Stimulated activated naive B cell treated with anti-CD40 and anti-IgM and Interleukin-4, amounts not matched to agents 10 μg/mL and 1 μg/mL and 100 μg/mL, for 72 hours (primary cell): ENCODE measurements at regions not wholly inside any gene's neighbourhood (a gene's known extent, or its start where the extent isn't known, plus 50 kb on each side); places are given as distances from the start of the nearest gene placed in this dataset.
"Not testable (repeated sequence)": the region's sequence is repeated elsewhere in the genome, so short reads cannot be mapped to it uniquely, and the experiment has no call there.

Experiments used
- ATAC-seq, 2 donors: fragments of 150-1000 bp; cut with Tn5 transposase; replicated peaks; 2 replicates each; pipeline ENCODE4 v1.10.0; 2021; ENCODE audit warnings: moderate library complexity in 1 of 2
- DNase-seq: peaks from one replicate; pipeline ENCODE4 v3.0.0; 2021
- H3K27ac Mint-ChIP-seq: one replicate; pipeline ENCODE4 v1.8.0; 2022; ENCODE audit warnings: mild to moderate bottlenecking, mixed read lengths
- H3K27me3 Mint-ChIP-seq, 2 donors: one replicate each; pipeline ENCODE4 v1.8.0; 2022; ENCODE audit warnings: mixed read lengths in 2 of 2
- H3K36me3 Mint-ChIP-seq, 2 donors: one replicate each; pipeline ENCODE4 v1.8.0; 2022; ENCODE audit warnings: mixed read lengths in 2 of 2, mild to moderate bottlenecking in 1 of 2
- H3K4me1 Mint-ChIP-seq, 2 donors: one replicate each; pipeline ENCODE4 v1.8.0; 2022; ENCODE audit warnings: mixed read lengths in 2 of 2, mild to moderate bottlenecking in 1 of 2
- H3K4me3 Mint-ChIP-seq, 2 donors: one replicate each; pipeline ENCODE4 v1.8.0; 2022; ENCODE audit warnings: mild to moderate bottlenecking in 2 of 2, mixed read lengths in 2 of 2, moderate library complexity in 1 of 2
- H3K9me3 Mint-ChIP-seq, 2 donors: one replicate each; pipeline ENCODE4 v1.8.0; 2022; ENCODE audit warnings: mixed read lengths in 2 of 2, mild to moderate bottlenecking in 1 of 2

GRCh38 chr5:33079548-33079947 lies 361.2 kb upstream of the TARS1 start:
- ATAC-seq (no peak), DNase-seq (no peak)
- Mint-ChIP-seq H3K27me3 (no peaks in the 10 kb centered on the region), H3K27ac (no peak overlapping the region), H3K4me3 (no peak overlapping the region), H3K4me1 (no peaks in the 10 kb centered on the region), H3K9me3 (peaks cover 3 to 4% of the 10 kb centered on the region in 2 donors), H3K36me3 (no peaks in the 10 kb centered on the region)

DNA sequence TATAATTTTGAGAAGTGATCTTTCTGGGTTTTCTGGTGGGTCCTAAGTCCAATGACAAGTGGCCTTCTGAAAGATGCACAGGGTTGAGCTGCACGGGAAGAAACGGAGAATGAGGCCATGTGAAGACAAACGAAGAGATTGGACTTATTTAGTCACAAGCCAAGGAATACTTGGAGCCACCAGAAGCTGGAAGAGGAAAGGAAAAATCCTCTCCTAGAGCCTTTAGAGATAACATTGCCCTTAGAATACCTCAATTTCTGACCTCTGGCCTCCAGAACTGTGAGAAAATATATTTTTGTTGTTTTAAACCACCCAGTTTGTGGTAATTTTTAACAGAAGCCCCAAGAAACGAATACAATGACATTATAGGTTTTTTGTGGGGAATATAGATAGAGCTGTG lies 360.5 kb upstream of the TARS1 start:
- Mint-ChIP-seq H3K27ac (no peak overlapping the region), H3K9me3 (peaks cover 3 to 4% of the 10 kb centered on the region in 2 donors), H3K4me3 (no peak overlapping the region), H3K36me3 (no peaks in the 10 kb centered on the region), H3K27me3 (no peaks in the 10 kb centered on the region), H3K4me1 (no peaks in the 10 kb centered on the region)
- no peak for ATAC-seq
- no peak for DNase-seq

- no peaks in the 10 kb centered on the region for H3K4me1 Mint-ChIP-seq
- no peak overlapping the region for H3K27ac Mint-ChIP-seq
- no peak overlapping the region for H3K4me3 Mint-ChIP-seq
- no peaks in the 10 kb centered on the region for H3K27me3 Mint-ChIP-seq
- ATAC-seq (no peak), DNase-seq (no peak)
- H3K9me3 Mint-ChIP-seq: peaks cover 3 to 5% of the 10 kb centered on the region in 2 donors
- H3K36me3 Mint-ChIP-seq: no peaks in the 10 kb centered on the region
Observed at GRCh38 chr5:33088176-33088575, 352.6 kb upstream of the TARS1 start.

DNA sequence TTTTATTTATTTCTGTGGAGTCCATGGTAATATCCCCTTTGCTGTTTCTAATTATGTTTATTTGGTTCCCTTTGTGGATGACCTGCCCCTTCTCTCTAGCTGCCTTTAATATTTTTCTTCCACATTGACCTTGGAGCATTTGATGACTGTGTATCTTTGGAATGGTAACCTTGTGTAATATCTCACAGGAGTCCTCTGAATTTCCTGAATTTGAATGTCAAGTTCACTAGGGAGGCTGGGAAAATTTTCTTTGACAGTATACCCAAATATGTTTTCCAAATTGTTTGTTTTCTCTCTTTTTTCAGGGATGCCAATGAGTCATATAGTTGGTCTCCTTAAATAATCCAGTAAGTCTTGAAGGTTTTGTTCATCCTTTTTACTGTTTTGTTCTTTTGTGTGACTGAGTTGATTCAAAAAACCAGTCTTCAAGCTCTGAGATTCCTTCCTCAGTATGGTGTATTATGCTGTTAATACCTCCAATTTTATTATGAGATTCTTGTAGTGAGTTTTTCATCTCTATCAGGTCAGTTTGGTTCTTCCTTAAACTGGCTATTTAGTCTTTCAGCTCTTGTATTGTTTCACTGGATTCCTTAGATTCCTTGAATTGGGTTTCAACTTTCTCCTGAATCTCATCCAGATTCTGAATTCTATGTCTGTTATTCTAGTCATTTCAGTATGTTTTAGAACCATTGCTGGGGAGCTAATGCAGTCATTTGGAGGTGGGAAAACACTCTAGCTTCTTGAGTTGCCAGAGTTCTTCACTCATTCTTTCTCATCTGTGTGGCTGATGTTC lies 349.0 kb upstream of the TARS1 start:
- Mint-ChIP-seq H3K9me3 (peaks cover 0 to 1% of the 10 kb centered on the region in 2 donors), H3K4me3 (no peak overlapping the region), H3K27ac (no peak overlapping the region), H3K36me3 (no peaks in the 10 kb centered on the region), H3K4me1 (no peaks in the 10 kb centered on the region), H3K27me3 (no peaks in the 10 kb centered on the region)
- no peak for DNase-seq
- ATAC-seq: no peak

GRCh38 chr5:33092719-33093118 lies 348.0 kb upstream of the TARS1 start:
- Mint-ChIP-seq H3K9me3 (peaks cover 0 to 1% of the 10 kb centered on the region in 2 donors), H3K4me1 (no peaks in the 10 kb centered on the region), H3K27me3 (no peaks in the 10 kb centered on the region), H3K4me3 (no peak overlapping the region), H3K36me3 (no peaks in the 10 kb centered on the region), H3K27ac (no peak overlapping the region)
- DNase-seq: no peak
- no peak for ATAC-seq

DNA sequence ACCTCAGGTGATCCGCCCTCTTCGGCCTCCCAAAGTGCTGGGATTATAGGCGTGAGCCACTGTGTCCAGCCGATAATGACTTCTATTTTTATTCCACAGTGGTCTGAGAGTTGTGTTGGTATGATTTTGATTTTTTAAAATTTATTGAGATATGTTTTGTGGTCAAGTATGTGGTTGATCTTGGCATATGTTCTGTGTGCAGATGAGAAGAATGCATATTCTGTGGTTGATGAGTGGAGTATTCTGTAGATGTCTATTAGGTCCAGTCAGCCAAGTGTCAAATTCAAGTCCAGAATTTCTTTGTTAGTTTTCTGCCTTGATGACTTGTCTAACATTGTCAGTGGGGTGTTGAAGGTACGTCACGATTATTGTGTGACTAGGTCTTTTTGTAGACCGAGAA lies 338.2 kb upstream of the TARS1 start:
- DNase-seq (no peak), ATAC-seq (no peak)
- Mint-ChIP-seq H3K36me3 (no peaks in the 10 kb centered on the region), H3K27me3 (no peaks in the 10 kb centered on the region), H3K4me3 (no peak overlapping the region), H3K9me3 (peaks cover 10 to 20% of the 10 kb centered on the region in 2 donors), H3K27ac (no peak overlapping the region), H3K4me1 (no peaks in the 10 kb centered on the region)

DNA sequence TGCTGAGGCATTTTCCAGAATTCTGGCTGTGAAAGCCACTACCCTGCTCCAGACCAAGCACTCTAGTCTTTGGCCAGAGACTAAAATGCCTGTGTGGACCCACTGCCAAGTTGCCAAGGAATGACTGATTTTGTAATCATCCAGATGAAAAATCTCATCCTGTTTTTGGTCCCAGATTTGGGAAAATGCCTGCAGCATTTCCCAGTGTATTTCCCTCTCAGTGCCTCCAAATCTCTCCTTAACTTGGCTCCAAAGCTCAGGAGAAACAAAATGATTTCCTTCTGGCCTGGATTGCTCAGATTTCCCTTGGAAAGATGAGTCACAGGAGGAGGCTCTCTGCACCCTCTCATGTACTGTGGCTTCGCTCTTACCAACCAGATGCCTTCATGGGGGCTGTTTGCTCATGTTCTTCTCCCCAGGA lies 335.2 kb upstream of the TARS1 start:
- Mint-ChIP-seq H3K4me3 (no peak overlapping the region), H3K27me3 (no peaks in the 10 kb centered on the region), H3K9me3 (peaks cover 20 to 29% of the 10 kb centered on the region in 2 donors), H3K36me3 (no peaks in the 10 kb centered on the region), H3K4me1 (no peaks in the 10 kb centered on the region), H3K27ac (no peak overlapping the region)
- no peak for DNase-seq
- ATAC-seq: no peak

- DNase-seq, H3K36me3 Mint-ChIP-seq, H3K27ac Mint-ChIP-seq, H3K4me1 Mint-ChIP-seq, ATAC-seq, H3K27me3 Mint-ChIP-seq, H3K4me3 Mint-ChIP-seq: not testable (repeated sequence)
- peaks cover 13 to 17% of the 10 kb centered on the region in 2 donors for H3K9me3 Mint-ChIP-seq
Observed at GRCh38 chr5:33110496-33110895, 330.3 kb upstream of the TARS1 start.

DNA sequence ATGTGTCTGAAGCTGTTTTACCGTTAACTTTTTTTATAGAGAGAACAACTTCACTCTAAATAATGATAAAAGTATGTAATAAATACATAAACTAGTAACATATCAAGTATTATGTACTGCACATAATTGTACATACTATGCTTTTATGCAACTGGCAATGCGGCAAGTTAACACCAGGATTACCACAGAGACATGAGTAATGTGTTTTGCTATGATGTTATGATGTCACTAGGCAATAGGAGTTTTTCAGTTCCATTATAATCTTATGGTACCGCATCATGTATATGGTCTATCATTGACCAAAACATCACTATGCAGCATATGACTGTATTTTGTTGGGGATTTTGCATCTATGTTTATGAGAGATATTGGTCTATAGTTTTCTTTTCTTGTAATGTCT lies 326.4 kb upstream of the TARS1 start:
- no peak for DNase-seq
- Mint-ChIP-seq H3K4me1 (no peaks in the 10 kb centered on the region), H3K36me3 (no peaks in the 10 kb centered on the region)

DNA sequence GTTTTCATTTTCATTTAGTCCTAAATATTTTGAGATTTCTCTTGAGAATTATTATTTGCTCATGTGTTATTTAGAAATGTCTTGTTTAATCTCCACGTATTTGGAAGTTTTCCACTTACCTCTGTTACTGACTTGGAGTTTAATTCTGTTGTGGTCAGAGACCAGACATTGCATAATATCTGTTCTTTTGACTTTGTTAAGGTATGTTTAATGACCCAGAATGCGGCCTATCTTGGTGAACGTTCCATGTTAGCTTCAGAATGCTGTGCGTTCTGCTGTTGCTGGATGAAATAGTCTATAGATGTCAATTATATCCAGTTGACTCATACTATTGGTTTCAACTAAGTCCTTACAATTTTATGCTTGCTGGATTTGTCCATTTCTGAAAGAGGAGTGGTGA lies 325.3 kb upstream of the TARS1 start:
- Mint-ChIP-seq H3K36me3 (no peaks in the 10 kb centered on the region), H3K9me3 (peaks cover 0 to 6% of the 10 kb centered on the region in 2 donors), H3K4me1 (no peaks in the 10 kb centered on the region), H3K27me3 (peaks cover 0 to 6% of the 10 kb centered on the region in 2 donors), H3K27ac (no peak overlapping the region), H3K4me3 (no peak overlapping the region)
- ATAC-seq (no peak), DNase-seq (no peak)

More for the DNA sequence above, 326.4 kb upstream of the TARS1 start:
- Mint-ChIP-seq H3K9me3 (peaks cover 3 to 8% of the 10 kb centered on the region in 2 donors), H3K27me3 (peaks cover 0 to 6% of the 10 kb centered on the region in 2 donors), H3K4me3 (no peak overlapping the region), H3K27ac (no peak overlapping the region)
- ATAC-seq: no peak

- ATAC-seq: no peak
- Mint-ChIP-seq H3K4me1 (no peaks in the 10 kb centered on the region), H3K36me3 (no peaks in the 10 kb centered on the region), H3K9me3 (peaks cover 0 to 2% of the 10 kb centered on the region in 2 donors), H3K4me3 (no peak overlapping the region), H3K27me3 (peaks cover 0 to 6% of the 10 kb centered on the region in 2 donors), H3K27ac (no peak overlapping the region)
- DNase-seq: no peak
Observed at GRCh38 chr5:33118761-33119415, 321.9 kb upstream of the TARS1 start.

- Mint-ChIP-seq H3K36me3 (no peaks in the 10 kb centered on the region), H3K4me1 (no peaks in the 10 kb centered on the region), H3K27me3 (peaks cover 0 to 6% of the 10 kb centered on the region in 2 donors), H3K9me3 (peaks cover 0 to 2% of the 10 kb centered on the region in 2 donors), H3K4me3 (no peak overlapping the region), H3K27ac (no peak overlapping the region)
- no peak for ATAC-seq
- DNase-seq: no peak
Observed at GRCh38 chr5:33120671-33121070, 320.1 kb upstream of the TARS1 start.

DNA sequence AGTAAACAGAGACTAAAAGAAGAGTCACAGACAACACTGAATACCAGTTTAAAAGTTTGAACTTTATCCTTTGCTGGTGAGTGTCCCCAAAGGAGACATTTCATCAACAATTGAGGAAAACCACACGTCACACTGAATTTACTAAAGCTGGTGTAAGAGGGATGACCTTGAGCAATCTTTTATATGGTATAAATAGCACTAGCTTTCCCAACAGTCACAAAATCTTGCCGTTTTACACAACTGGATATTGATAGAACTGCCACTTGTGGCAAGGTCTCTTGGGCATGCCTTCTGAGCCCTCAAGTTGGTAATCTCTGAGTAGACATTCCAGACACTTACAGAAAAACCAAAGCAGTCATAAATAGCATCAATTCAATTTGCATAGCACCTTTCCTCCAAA lies 311.5 kb upstream of the TARS1 start:
- DNase-seq: no peak
- Mint-ChIP-seq H3K27ac (no peak overlapping the region), H3K4me3 (no peak overlapping the region)

GRCh38 chr5:33136785-33137184 lies 304.0 kb upstream of the TARS1 start:
- H3K4me1 Mint-ChIP-seq: no peaks in the 10 kb centered on the region
- no peaks in the 10 kb centered on the region for H3K27me3 Mint-ChIP-seq
- no peak overlapping the region for H3K4me3 Mint-ChIP-seq
- H3K36me3 Mint-ChIP-seq: no peaks in the 10 kb centered on the region
- ATAC-seq: no peak
- no peak overlapping the region for H3K27ac Mint-ChIP-seq
- H3K9me3 Mint-ChIP-seq: peaks cover 17 to 22% of the 10 kb centered on the region in 2 donors
- no peak for DNase-seq

More for the DNA sequence above, 311.5 kb upstream of the TARS1 start:
- Mint-ChIP-seq H3K36me3 (no peaks in the 10 kb centered on the region), H3K9me3 (peaks cover 14 to 20% of the 10 kb centered on the region in 2 donors), H3K4me1 (no peaks in the 10 kb centered on the region), H3K27me3 (no peaks in the 10 kb centered on the region)
- ATAC-seq: no peak

GRCh38 chr5:33138145-33138544 lies 302.6 kb upstream of the TARS1 start:
- not testable (repeated sequence) for H3K36me3 Mint-ChIP-seq, H3K27me3 Mint-ChIP-seq, ATAC-seq

More at GRCh38 chr5:33138145-33138544, 302.6 kb upstream of the TARS1 start:
- not testable (repeated sequence) for DNase-seq, H3K4me3 Mint-ChIP-seq, H3K4me1 Mint-ChIP-seq, H3K27ac Mint-ChIP-seq
- H3K9me3 Mint-ChIP-seq: peaks cover 14 to 21% of the 10 kb centered on the region in 2 donors
